ENCODE measurements at regions not wholly inside any gene's neighbourhood (a gene's known extent, or its start where the extent isn't known, plus 50 kb on each side); places are given as distances from the start of the nearest gene placed in this dataset.

DNA sequence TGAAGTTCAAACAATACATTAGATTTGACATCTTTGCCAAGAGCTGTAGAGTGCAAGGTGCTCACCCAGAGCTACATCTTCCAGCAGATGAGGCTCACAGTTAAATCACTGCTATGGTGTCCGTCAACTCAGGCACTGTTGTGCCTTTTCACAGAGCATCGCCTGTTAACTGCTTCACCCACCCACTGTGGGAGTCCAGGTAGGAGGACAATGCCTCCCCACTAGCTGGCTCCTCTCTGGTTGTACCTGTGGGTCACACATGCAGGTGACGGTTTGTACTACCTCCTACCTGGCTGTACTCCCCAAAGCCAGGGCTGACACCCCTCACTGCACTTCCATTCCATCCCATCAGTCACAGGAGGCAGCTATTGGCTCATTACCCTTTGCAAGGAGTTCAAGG is 84.6 kb upstream of the TOP3B start:
- no peaks in the 10 kb centered on the region for H3K79me2 ChIP-seq (ENCODE audit: control insufficient read depth, insufficient read depth, low read length)
- no peak for TF ChIP-seq JUN (IDR thresholded peaks at IDR 0.05; ENCODE audit: borderline replicate concordance, insufficient read depth, insufficient read length, low read depth)
- TF ChIP-seq, protein P1, sequence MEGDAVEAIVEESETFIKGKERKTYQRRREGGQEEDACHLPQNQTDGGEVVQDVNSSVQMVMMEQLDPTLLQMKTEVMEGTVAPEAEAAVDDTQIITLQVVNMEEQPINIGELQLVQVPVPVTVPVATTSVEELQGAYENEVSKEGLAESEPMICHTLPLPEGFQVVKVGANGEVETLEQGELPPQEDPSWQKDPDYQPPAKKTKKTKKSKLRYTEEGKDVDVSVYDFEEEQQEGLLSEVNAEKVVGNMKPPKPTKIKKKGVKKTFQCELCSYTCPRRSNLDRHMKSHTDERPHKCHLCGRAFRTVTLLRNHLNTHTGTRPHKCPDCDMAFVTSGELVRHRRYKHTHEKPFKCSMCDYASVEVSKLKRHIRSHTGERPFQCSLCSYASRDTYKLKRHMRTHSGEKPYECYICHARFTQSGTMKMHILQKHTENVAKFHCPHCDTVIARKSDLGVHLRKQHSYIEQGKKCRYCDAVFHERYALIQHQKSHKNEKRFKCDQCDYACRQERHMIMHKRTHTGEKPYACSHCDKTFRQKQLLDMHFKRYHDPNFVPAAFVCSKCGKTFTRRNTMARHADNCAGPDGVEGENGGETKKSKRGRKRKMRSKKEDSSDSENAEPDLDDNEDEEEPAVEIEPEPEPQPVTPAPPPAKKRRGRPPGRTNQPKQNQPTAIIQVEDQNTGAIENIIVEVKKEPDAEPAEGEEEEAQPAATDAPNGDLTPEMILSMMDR (IDR thresholded peaks at IDR 0.05; ENCODE audit: extremely low read depth in 1 of 2, insufficient read depth in 1 of 2, low read depth in 1 of 2, low read length in 2 of 2): no peak
- TF ChIP-seq GATA2 (IDR thresholded peaks at IDR 0.05; ENCODE audit: insufficient read depth, insufficient read length, low read depth, low read length): no peak
- TF ChIP-seq, protein P2, sequence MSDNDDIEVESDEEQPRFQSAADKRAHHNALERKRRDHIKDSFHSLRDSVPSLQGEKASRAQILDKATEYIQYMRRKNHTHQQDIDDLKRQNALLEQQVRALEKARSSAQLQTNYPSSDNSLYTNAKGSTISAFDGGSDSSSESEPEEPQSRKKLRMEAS (IDR thresholded peaks at IDR 0.05; ENCODE audit: insufficient read depth, insufficient read length): no peak
- TF ChIP-seq POLR2AphosphoS5 (IDR thresholded peaks at IDR 0.05; ENCODE audit: insufficient read depth, low read depth, low read length): no peak
- TF ChIP-seq EZH2 (IDR thresholded peaks at IDR 0.05; ENCODE audit: borderline replicate concordance, low read depth, low read length, severe bottlenecking): no peak
- no peak for TF ChIP-seq POLR2A (IDR thresholded peaks at IDR 0.05; ENCODE audit: low read depth, low read length)
- TF ChIP-seq MYC (IDR thresholded peaks at IDR 0.05; ENCODE audit: low read depth, low read length): no peak
- TF ChIP-seq FOS (IDR thresholded peaks at IDR 0.05; ENCODE audit: borderline replicate concordance, insufficient read depth, low read length): no peak
- CTCF ChIA-PET: no interaction called here
- no peak overlapping the region for H3K4me3 ChIP-seq (replicated peaks in 1 of 3; ENCODE audit: insufficient read depth in 1 of 3, low read depth in 1 of 3, low read length in 3 of 3)
- H3K4me1 ChIP-seq (ENCODE audit: control insufficient read depth, extremely low read depth, insufficient read depth, low read length): no peaks in the 10 kb centered on the region
- no peaks in the 10 kb centered on the region for H3K9me1 ChIP-seq (replicated peaks; ENCODE audit: control insufficient read depth, extremely low read depth, insufficient read depth, low read length)
- H3K9me3 ChIP-seq (replicated peaks; ENCODE audit: control insufficient read depth, insufficient read depth, low read length): no peaks in the 10 kb centered on the region
- H4K20me1 ChIP-seq (replicated peaks; ENCODE audit: control insufficient read depth, extremely low read depth, insufficient read depth, low read length): no peaks in the 10 kb centered on the region
- H2AFZ ChIP-seq (ENCODE audit: low read depth, low read length): no peak overlapping the region
- dilution Hi-C loops (cut with MboI; ENCODE audit: extremely low pct_ligation_motif_present, low sequenced_read_pairs) (no loop called here), intact Hi-C loops (cut with micrococcal nuclease) (no loop called here)
- no TSS peak for BruUV-seq (replicated peaks)
- peaks cover 11 to 22% of the 10 kb centered on the region in 2 experiments for H3K27me3 ChIP-seq (ENCODE audit: control insufficient read depth in 2 of 2, insufficient read depth in 2 of 2, low read length in 2 of 2)
- POLR2A ChIA-PET: no interaction called here
- no peak overlapping the region for H3K27ac ChIP-seq (ENCODE audit: insufficient read depth, low read depth, low read length)
- DNase-seq (ENCODE audit: low read depth, low spot score): no peak
- FAIRE-seq: no peak
- H3K4me2 ChIP-seq (ENCODE audit: insufficient read depth, low read length): no peak overlapping the region
- no peaks in the 10 kb centered on the region for H3K36me3 ChIP-seq (ENCODE audit: control insufficient read depth in 2 of 2, extremely low read depth in 1 of 2, insufficient read depth in 2 of 2, low read length in 2 of 2)
- H3K9ac ChIP-seq (replicated peaks; ENCODE audit: extremely low read depth, insufficient read depth, low read length): no peak overlapping the region

All from endothelial cell of umbilical vein (primary cell).